HCT116 (cell line): ENCODE measurements at regions not wholly inside any gene's neighbourhood (a gene's known extent, or its start where the extent isn't known, plus 50 kb on each side); places are given as distances from the start of the nearest gene placed in this dataset.

Experiments
- ATAC-seq: fragments of 200-7000 bp; cut with Tn5 transposase; 2 replicates; pipeline ENCODE4 v1.9.1; 2020; ENCODE audit warnings: mild to moderate bottlenecking, moderate library complexity
- BruUV-seq: library from RNA; stranded (reverse); fragments of 400-500 nt; replicated peaks from 2 replicates; lab custom pipeline; 2021; lab: Mats Ljungman, UMichigan
- CTCF ChIA-PET: fragments of 300-600 bp; sonication (Branson Sonifier 250); formaldehyde crosslinking; loops from one replicate; lab custom pipeline; 2021; ENCODE audit warnings: antibody characterized with exemption; lab: Charles Lee
- POLR2A ChIA-PET: fragments of 300-600, 350-600 bp; sonication (Branson Sonifier 250); formaldehyde crosslinking; loops from one replicate; lab custom pipeline; 2021; ENCODE audit warnings: antibody characterized with exemption; lab: Charles Lee
- RAD21 ChIA-PET, 2 experiments: fragments of 300-600 bp; sonication (Branson Sonifier 250); formaldehyde crosslinking; loops; one replicate each; lab custom pipeline; 2023; ENCODE audit warnings: low total read pairs in 2 of 2; ENCODE audit not compliant: uncharacterized antibody in 2 of 2, unreplicated experiment in 2 of 2, low non-redundant PET in 1 of 2; lab: Charles Lee
- DNase-seq: peaks from one replicate; pipeline ENCODE4 v3.0.0-alpha.2; 2010; ENCODE audit warnings: low read depth, low spot score
- H2AFZ ChIP-seq: fragments of 200-600 bp; shearing (Covaris generic), sonication (generic); 2 replicates; pipeline ENCODE4 v1.6.1; 2017; ENCODE audit warnings: low read depth, mixed run types, mixed read lengths, antibody characterized with exemption, low read length; ENCODE audit not compliant: poor library complexity, severe bottlenecking
- H3K27ac ChIP-seq: 2 replicates; pipeline ENCODE4 v1.5.1; 2012; ENCODE audit warnings: low read depth, low read length
- H3K27me3 ChIP-seq: fragments of 200-600 bp; sonication (generic); 2 replicates; pipeline ENCODE4 v1.6.1; 2016; ENCODE audit warnings: mixed run types, low read length, mixed read lengths; ENCODE audit not compliant: insufficient read depth
- H3K36me3 ChIP-seq, 2 experiments: fragments of 200-500 bp in 1 of 2; fragments of 200-600 bp in 1 of 2; sonication (Bioruptor generic) in 1 of 2; sonication (generic) in 1 of 2; 2 replicates each; pipeline versions ENCODE4 v1.5.1 to v1.6.1; 2014 to 2016; ENCODE audit warnings: low read length in 2 of 2, inconsistent platforms in 1 of 2, mixed read lengths in 1 of 2, mixed run types in 1 of 2; ENCODE audit not compliant: insufficient read depth in 2 of 2, control insufficient read depth in 1 of 2
- H3K4me1 ChIP-seq, 2 experiments: fragments of 200-600 bp in 1 of 2; sonication (generic) in 1 of 2; 2 replicates each; pipeline versions ENCODE4 v1.5.1 to v1.6.1; 2012 to 2017; ENCODE audit warnings: low read length in 2 of 2, inconsistent platforms in 1 of 2, mild to moderate bottlenecking in 1 of 2, mixed read lengths in 1 of 2, mixed run types in 1 of 2, moderate library complexity in 1 of 2; ENCODE audit not compliant: insufficient read depth in 2 of 2, control insufficient read depth in 1 of 2
- H3K4me2 ChIP-seq: fragments of 200-600 bp; sonication (generic); 2 replicates; pipeline ENCODE4 v1.6.1; 2017; ENCODE audit warnings: mixed run types, low read length, mixed read lengths
- H3K4me3 ChIP-seq, 2 experiments: fragments of 200-600 bp in 1 of 2; sonication (generic) in 1 of 2; replicated peaks in 1 of 2; 2 replicates each; pipeline ENCODE4 v1.5.1; 2011 to 2016; ENCODE audit warnings: low read length in 2 of 2, control low read depth in 1 of 2, low read depth in 1 of 2, mild to moderate bottlenecking in 1 of 2, mixed read lengths in 1 of 2, mixed run types in 1 of 2
- H3K79me2 ChIP-seq: fragments of 200-600 bp; sonication (generic); 2 replicates; pipeline ENCODE4 v1.6.1; 2017; ENCODE audit warnings: mild to moderate bottlenecking, mixed run types, low read length, moderate library complexity, mixed read lengths; ENCODE audit not compliant: insufficient read depth
- H3K9ac ChIP-seq: fragments of 200-600 bp; sonication (generic); 2 replicates; pipeline ENCODE4 v1.6.1; 2016; ENCODE audit warnings: low read length, mixed read lengths
- H3K9me2 ChIP-seq: fragments of 200-600 bp; sonication (generic), shearing (Covaris generic); 2 replicates; pipeline ENCODE4 v1.6.1; 2017; ENCODE audit warnings: mixed run types, mild to moderate bottlenecking, moderate library complexity; ENCODE audit not compliant: insufficient read depth
- H3K9me3 ChIP-seq, 2 experiments: fragments of 200-500 bp in 1 of 2; fragments of 200-600 bp in 1 of 2; sonication (Bioruptor generic) in 1 of 2; sonication (generic) in 1 of 2; 2 replicates each; pipeline ENCODE4 v1.6.1; 2014 to 2017; ENCODE audit warnings: low read length in 2 of 2, mixed read lengths in 2 of 2, inconsistent platforms in 1 of 2, low read depth in 1 of 2, mild to moderate bottlenecking in 1 of 2, mixed run types in 1 of 2, moderate library complexity in 1 of 2; ENCODE audit not compliant: control insufficient read depth in 1 of 2, insufficient read depth in 1 of 2
- H4K20me1 ChIP-seq: fragments of 200-600 bp; sonication (generic), shearing (Covaris generic); 2 replicates; pipeline ENCODE4 v1.6.1; 2017; ENCODE audit warnings: mixed run types, mild to moderate bottlenecking, moderate library complexity; ENCODE audit not compliant: insufficient read depth
- CBX3 ChIP-seq: IDR thresholded peaks from 2 replicates; pipeline ENCODE4 v1.6.1; 2012; ENCODE audit warnings: low read depth
- ELF1 ChIP-seq: IDR thresholded peaks from 2 replicates; pipeline ENCODE4 v1.6.1; 2012; ENCODE audit warnings: low read depth, borderline replicate concordance
- EZH2 ChIP-seq: fragments of 200-600 bp; sonication (generic); IDR thresholded peaks from 2 replicates; pipeline ENCODE4 v1.6.1; 2017; ENCODE audit warnings: antibody characterized with exemption, mixed run types
- EZH2phosphoT487 ChIP-seq: fragments of 200-600 bp; IDR thresholded peaks from 2 replicates; pipeline ENCODE4 v1.6.1; 2018; ENCODE audit warnings: antibody characterized with exemption, borderline replicate concordance
- POLR2A ChIP-seq: IDR thresholded peaks from 2 replicates; pipeline ENCODE4 v1.7.0; 2011; ENCODE audit warnings: borderline replicate concordance; ENCODE audit not compliant: insufficient read depth, insufficient read length; ENCODE audit errors: extremely low read depth
- POLR2AphosphoS5 ChIP-seq: IDR thresholded peaks from 2 replicates; pipeline ENCODE4 v1.6.1; 2011; ENCODE audit warnings: mild to moderate bottlenecking, low read depth, low read length, moderate library complexity
- RAD21 ChIP-seq: IDR thresholded peaks from 2 replicates; pipeline ENCODE4 v1.6.1; 2012; ENCODE audit warnings: low read depth, mild to moderate bottlenecking
- REST ChIP-seq: IDR thresholded peaks from 2 replicates; pipeline ENCODE4 v1.6.1; 2012; ENCODE audit warnings: low read depth
- TCF7L2 ChIP-seq: IDR thresholded peaks from 2 replicates; pipeline ENCODE4 v1.7.0; 2011; ENCODE audit warnings: borderline replicate concordance, inconsistent platforms; ENCODE audit not compliant: insufficient read depth, insufficient read length; ENCODE audit errors: extremely low read depth
- intact Hi-C: fragments of 100-400 bp; cut with micrococcal nuclease; formaldehyde crosslinking; loops from 2 replicates; pipeline ENCODE4 v1.10.0; 2022
- TF ChIP-seq, protein P1 (sequence below): IDR thresholded peaks from 2 replicates; pipeline ENCODE4 v1.6.1; 2011; ENCODE audit warnings: mild to moderate bottlenecking, low read length, moderate library complexity; ENCODE audit not compliant: insufficient replicate concordance; ENCODE audit errors: extremely low read depth
- TF ChIP-seq, protein P2 (sequence below): IDR thresholded peaks from 2 replicates; pipeline ENCODE4 v1.6.1; 2012

GRCh38 chr2:53403792-53404413 lies 363.7 kb upstream of the CHAC2 start (continued):
- no peak for TF ChIP-seq EZH2
- TF ChIP-seq RAD21: no peak; the same call in 1 of the 2 replicates
- TF ChIP-seq POLR2AphosphoS5: peak; percentile 56; the same call in 1 of the 2 replicates
- TF ChIP-seq EZH2phosphoT487: no peak
- TF ChIP-seq REST: no peak
- peak; percentile 20 for TF ChIP-seq TCF7L2
- TF ChIP-seq, protein P1, sequence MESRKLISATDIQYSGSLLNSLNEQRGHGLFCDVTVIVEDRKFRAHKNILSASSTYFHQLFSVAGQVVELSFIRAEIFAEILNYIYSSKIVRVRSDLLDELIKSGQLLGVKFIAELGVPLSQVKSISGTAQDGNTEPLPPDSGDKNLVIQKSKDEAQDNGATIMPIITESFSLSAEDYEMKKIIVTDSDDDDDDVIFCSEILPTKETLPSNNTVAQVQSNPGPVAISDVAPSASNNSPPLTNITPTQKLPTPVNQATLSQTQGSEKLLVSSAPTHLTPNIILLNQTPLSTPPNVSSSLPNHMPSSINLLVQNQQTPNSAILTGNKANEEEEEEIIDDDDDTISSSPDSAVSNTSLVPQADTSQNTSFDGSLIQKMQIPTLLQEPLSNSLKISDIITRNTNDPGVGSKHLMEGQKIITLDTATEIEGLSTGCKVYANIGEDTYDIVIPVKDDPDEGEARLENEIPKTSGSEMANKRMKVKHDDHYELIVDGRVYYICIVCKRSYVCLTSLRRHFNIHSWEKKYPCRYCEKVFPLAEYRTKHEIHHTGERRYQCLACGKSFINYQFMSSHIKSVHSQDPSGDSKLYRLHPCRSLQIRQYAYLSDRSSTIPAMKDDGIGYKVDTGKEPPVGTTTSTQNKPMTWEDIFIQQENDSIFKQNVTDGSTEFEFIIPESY: no peak

DNA sequence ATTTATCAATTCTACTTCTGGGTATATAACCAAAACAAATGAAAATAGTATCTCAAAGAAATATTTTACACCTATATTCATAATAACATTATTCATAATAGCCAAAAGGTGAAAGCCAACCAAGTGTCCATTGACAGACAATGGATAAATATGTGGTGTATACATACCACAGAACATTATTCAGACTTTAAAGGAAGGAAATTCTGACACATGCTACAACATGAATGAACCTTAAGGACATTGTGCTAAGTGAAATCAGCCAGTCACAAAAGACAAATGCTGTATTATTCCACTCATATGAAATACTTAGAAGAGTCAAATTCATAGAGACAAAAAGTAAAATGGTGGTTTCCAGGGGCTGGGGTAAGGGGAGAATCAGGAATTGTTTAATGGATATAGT lies 370.5 kb upstream of the CHAC2 start:
- no peak overlapping the region for H3K4me2 ChIP-seq
- H3K4me3 ChIP-seq: no peak overlapping the region
- no peak overlapping the region for H3K27ac ChIP-seq
- H3K36me3 ChIP-seq: no peaks in the 10 kb centered on the region
- H3K27me3 ChIP-seq: no peaks in the 10 kb centered on the region
- H3K9ac ChIP-seq: no peak overlapping the region
- H4K20me1 ChIP-seq: no peaks in the 10 kb centered on the region
- ATAC-seq: no peak
- intact Hi-C loops: no loop called here
- no peaks in the 10 kb centered on the region for H3K79me2 ChIP-seq
- H3K9me3 ChIP-seq: no peaks in the 10 kb centered on the region
- H2AFZ ChIP-seq: no peak overlapping the region
- RAD21 ChIA-PET: no interaction called here
- H3K9me2 ChIP-seq: no peaks in the 10 kb centered on the region
- BruUV-seq: no TSS peak
- CTCF ChIA-PET: no interaction called here
- no peak for TF ChIP-seq RAD21
- TF ChIP-seq, protein P1: no peak
- TF ChIP-seq, protein P2, sequence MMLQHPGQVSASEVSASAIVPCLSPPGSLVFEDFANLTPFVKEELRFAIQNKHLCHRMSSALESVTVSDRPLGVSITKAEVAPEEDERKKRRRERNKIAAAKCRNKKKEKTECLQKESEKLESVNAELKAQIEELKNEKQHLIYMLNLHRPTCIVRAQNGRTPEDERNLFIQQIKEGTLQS: no peak
- no peak for TF ChIP-seq CBX3
- no peak for TF ChIP-seq POLR2A
- no peak for TF ChIP-seq ELF1
- POLR2A ChIA-PET: no interaction called here
- no peaks in the 10 kb centered on the region for H3K4me1 ChIP-seq
- no peak for DNase-seq
